GM04503 (cell line): ENCODE measurements at regions not wholly inside any gene's neighbourhood (a gene's known extent, or its start where the extent isn't known, plus 50 kb on each side); places are given as distances from the start of the nearest gene placed in this dataset.
A peak's percentile ranks its signal among the peaks of the same experiment; 100 is the strongest.

Source experiments
- DNase-seq: peaks from one replicate; pipeline ENCODE4 v3.0.0-alpha.2; 2012; ENCODE audit warnings: low read depth

- no peak for DNase-seq
These were observed 298.1 kb upstream of the FOXG1 start for GRCh38 chr14:28468191-28469151.

- DNase-seq, result no peak
These were observed 284.1 kb upstream of the FOXG1 start for GRCh38 chr14:28482251-28483040.

- DNase-seq, result no peak
These were observed 283.1 kb upstream of the FOXG1 start for GRCh38 chr14:28483506-28483905.

GRCh38 chr14:28488684-28489083 lies 277.9 kb upstream of the FOXG1 start:
- DNase-seq, result no peak

GRCh38 chr14:28493516-28493915 lies 273.1 kb upstream of the FOXG1 start:
- no peak for DNase-seq

GRCh38 chr14:28494196-28494595 lies 272.4 kb upstream of the FOXG1 start:
- no peak for DNase-seq

GRCh38 chr14:28496364-28496763 lies 270.2 kb upstream of the FOXG1 start:
- no peak for DNase-seq

GRCh38 chr14:28502517-28502916 lies 264.1 kb upstream of the FOXG1 start:
- no peak for DNase-seq

GRCh38 chr14:28515571-28515970 lies 251.0 kb upstream of the FOXG1 start:
- DNase-seq, result peak; percentile 17

- no peak for DNase-seq
These were observed 229.7 kb upstream of the FOXG1 start for GRCh38 chr14:28536889-28537288.

GRCh38 chr14:28542040-28542439 lies 224.5 kb upstream of the FOXG1 start:
- no peak for DNase-seq

GRCh38 chr14:28565345-28565744 lies 201.2 kb upstream of the FOXG1 start:
- no peak for DNase-seq

GRCh38 chr14:28570391-28570790 lies 196.2 kb upstream of the FOXG1 start:
- no peak for DNase-seq

- DNase-seq, result no peak
These were observed 195.0 kb upstream of the FOXG1 start for GRCh38 chr14:28571636-28572035.

- DNase-seq, result no peak
These were observed 190.1 kb upstream of the FOXG1 start for GRCh38 chr14:28576523-28576922.

- DNase-seq, result no peak
These were observed 189.4 kb upstream of the FOXG1 start for GRCh38 chr14:28577187-28577586.

GRCh38 chr14:28577711-28578131 lies 188.9 kb upstream of the FOXG1 start:
- DNase-seq, result peak; percentile 6

GRCh38 chr14:28584951-28585350 lies 181.6 kb upstream of the FOXG1 start:
- no peak for DNase-seq

- no peak for DNase-seq
These were observed 176.8 kb upstream of the FOXG1 start for GRCh38 chr14:28589792-28590191.

GRCh38 chr14:28596391-28596790 lies 170.2 kb upstream of the FOXG1 start:
- no peak for DNase-seq

GRCh38 chr14:28599191-28599590 lies 167.4 kb upstream of the FOXG1 start:
- DNase-seq, result no peak

- DNase-seq, result no peak
These were observed 167.0 kb upstream of the FOXG1 start for GRCh38 chr14:28599605-28600004.

GRCh38 chr14:28603606-28604005 lies 163.0 kb upstream of the FOXG1 start:
- DNase-seq, result no peak
